Loucy (cell line): ENCODE measurements at regions not wholly inside any gene's neighbourhood (a gene's known extent, or its start where the extent isn't known, plus 50 kb on each side); places are given as distances from the start of the nearest gene placed in this dataset.

ENCODE experiments used
- H2AFZ ChIP-seq: fragments of 200-600 bp; sonication (generic); 2 replicates; pipeline ENCODE4 v1.6.0; 2016; ENCODE audit warnings: antibody characterized with exemption, mild to moderate bottlenecking, low read length, moderate library complexity
- H3F3A ChIP-seq: fragments of 200-600 bp; 2 replicates; pipeline ENCODE4 v1.6.0; 2016; ENCODE audit warnings: antibody characterized with exemption, low read depth, mild to moderate bottlenecking
- H3K27me3 ChIP-seq: fragments of 200-600 bp; sonication (generic); 2 replicates; pipeline ENCODE4 v1.6.1; 2014; ENCODE audit warnings: low read length, mild to moderate bottlenecking; ENCODE audit not compliant: insufficient read depth, poor library complexity, severe bottlenecking
- H3K36me3 ChIP-seq: fragments of 200-600 bp; sonication (generic); 2 replicates; pipeline ENCODE4 v1.6.1; 2016; ENCODE audit warnings: low read length; ENCODE audit not compliant: insufficient read depth
- H3K4me1 ChIP-seq: fragments of 200-600 bp; sonication (generic); 2 replicates; pipeline ENCODE4 v1.5.1; 2014; ENCODE audit warnings: low read length, mild to moderate bottlenecking; ENCODE audit not compliant: insufficient read depth, poor library complexity, severe bottlenecking
- H3K4me2 ChIP-seq: fragments of 200-600 bp; sonication (generic); 2 replicates; pipeline ENCODE4 v1.6.0; 2014; ENCODE audit warnings: antibody characterized with exemption, low read length, low read depth, mild to moderate bottlenecking; ENCODE audit not compliant: poor library complexity, severe bottlenecking
- H3K4me3 ChIP-seq: fragments of 200-600 bp; sonication (generic); 2 replicates; pipeline ENCODE4 v1.5.1; 2014; ENCODE audit warnings: low read length, mild to moderate bottlenecking, mixed read lengths; ENCODE audit not compliant: poor library complexity, severe bottlenecking
- H3K79me2 ChIP-seq: fragments of 200-600 bp; sonication (generic); 2 replicates; pipeline ENCODE4 v1.6.1; 2014; ENCODE audit warnings: low read length; ENCODE audit not compliant: insufficient read depth
- H3K9ac ChIP-seq: fragments of 200-600 bp; sonication (generic); 2 replicates; pipeline ENCODE4 v1.6.0; 2014; ENCODE audit warnings: mild to moderate bottlenecking, low read depth, low read length, moderate library complexity; ENCODE audit not compliant: poor library complexity, severe bottlenecking
- H3K9me2 ChIP-seq: fragments of 200-600 bp; sonication (generic); replicated peaks from 2 replicates; pipeline ENCODE4 v1.6.1; 2016; ENCODE audit warnings: low read depth, low read length, mixed read lengths
- H3K9me3 ChIP-seq: fragments of 200-600 bp; sonication (generic); 2 replicates; pipeline ENCODE4 v1.6.1; 2014; ENCODE audit warnings: mild to moderate bottlenecking, antibody characterized with exemption, low read length, low read depth; ENCODE audit not compliant: insufficient read depth
- H4K20me1 ChIP-seq: fragments of 200-600 bp; sonication (generic); 2 replicates; pipeline ENCODE4 v1.6.0; 2014; ENCODE audit warnings: antibody characterized with exemption, low read length, mild to moderate bottlenecking; ENCODE audit not compliant: insufficient read depth, poor library complexity, severe bottlenecking
- EZH2phosphoT487 ChIP-seq: fragments of 200-600 bp; IDR thresholded peaks from 2 replicates; pipeline ENCODE4 v1.6.1; 2018; ENCODE audit warnings: antibody characterized with exemption, mild to moderate bottlenecking, moderate library complexity, borderline replicate concordance
- TF ChIP-seq, protein P1 (sequence below): fragments of 200-600 bp; sonication (generic); conservative IDR thresholded peaks from 2 replicates; pipeline ENCODE4 v1.5.1; 2014; ENCODE audit warnings: mild to moderate bottlenecking, antibody characterized with exemption, low read length

DNA sequence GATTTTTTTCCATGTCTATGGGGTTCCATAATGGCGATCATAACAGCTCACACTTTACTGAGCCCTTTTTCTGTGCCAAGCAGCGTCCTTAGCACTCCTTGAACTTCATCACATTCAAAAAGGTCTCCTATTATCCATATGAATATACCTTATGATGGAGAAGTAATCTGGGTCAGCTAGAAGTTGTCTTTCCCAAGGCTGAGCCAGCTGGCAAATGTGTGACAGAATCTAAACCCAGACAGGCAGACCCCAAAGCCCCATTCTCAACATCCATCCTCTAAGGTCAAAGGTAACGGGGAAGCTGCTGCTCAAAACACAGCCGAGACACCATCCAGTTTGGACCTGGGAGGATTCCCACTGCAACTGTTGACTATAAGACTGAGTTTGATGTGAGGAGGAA, 249.6 kb downstream of the PRDM2 start:
- no peaks in the 10 kb centered on the region for H3F3A ChIP-seq
- no peaks in the 10 kb centered on the region for H4K20me1 ChIP-seq
- no peak overlapping the region for H2AFZ ChIP-seq
- H3K4me3 ChIP-seq = no peak overlapping the region
- no peaks in the 10 kb centered on the region for H3K9me2 ChIP-seq
- H3K4me1 ChIP-seq = no peaks in the 10 kb centered on the region
- no peak overlapping the region for H3K9ac ChIP-seq
- no peak overlapping the region for H3K4me2 ChIP-seq
- no peaks in the 10 kb centered on the region for H3K9me3 ChIP-seq
- no peaks in the 10 kb centered on the region for H3K27me3 ChIP-seq
- H3K79me2 ChIP-seq = no peaks in the 10 kb centered on the region
- TF ChIP-seq, protein P1, sequence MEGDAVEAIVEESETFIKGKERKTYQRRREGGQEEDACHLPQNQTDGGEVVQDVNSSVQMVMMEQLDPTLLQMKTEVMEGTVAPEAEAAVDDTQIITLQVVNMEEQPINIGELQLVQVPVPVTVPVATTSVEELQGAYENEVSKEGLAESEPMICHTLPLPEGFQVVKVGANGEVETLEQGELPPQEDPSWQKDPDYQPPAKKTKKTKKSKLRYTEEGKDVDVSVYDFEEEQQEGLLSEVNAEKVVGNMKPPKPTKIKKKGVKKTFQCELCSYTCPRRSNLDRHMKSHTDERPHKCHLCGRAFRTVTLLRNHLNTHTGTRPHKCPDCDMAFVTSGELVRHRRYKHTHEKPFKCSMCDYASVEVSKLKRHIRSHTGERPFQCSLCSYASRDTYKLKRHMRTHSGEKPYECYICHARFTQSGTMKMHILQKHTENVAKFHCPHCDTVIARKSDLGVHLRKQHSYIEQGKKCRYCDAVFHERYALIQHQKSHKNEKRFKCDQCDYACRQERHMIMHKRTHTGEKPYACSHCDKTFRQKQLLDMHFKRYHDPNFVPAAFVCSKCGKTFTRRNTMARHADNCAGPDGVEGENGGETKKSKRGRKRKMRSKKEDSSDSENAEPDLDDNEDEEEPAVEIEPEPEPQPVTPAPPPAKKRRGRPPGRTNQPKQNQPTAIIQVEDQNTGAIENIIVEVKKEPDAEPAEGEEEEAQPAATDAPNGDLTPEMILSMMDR = no peak
- TF ChIP-seq EZH2phosphoT487 = no peak
- H3K36me3 ChIP-seq = no peaks in the 10 kb centered on the region

DNA sequence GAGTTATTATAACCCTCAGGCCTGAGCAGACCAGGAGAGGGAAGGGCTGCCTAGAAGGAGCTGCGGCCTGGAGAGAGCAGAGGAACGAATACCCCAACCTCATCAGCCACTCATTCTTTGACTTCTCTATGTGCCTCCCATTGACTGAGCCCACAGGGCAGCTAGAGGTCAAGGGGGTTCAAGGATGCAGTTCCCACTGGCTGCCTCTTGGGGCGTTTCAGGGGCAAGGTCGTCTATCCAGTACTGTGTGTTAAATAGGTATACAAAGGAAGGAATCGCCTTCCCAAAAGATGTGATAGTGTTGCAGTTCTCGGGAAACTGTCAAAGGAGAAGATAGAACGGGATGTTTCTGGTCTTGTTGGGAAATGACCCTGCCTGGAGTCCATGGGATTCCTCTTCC, 250.6 kb downstream of the PRDM2 start:
- Histone ChIP-seq H4K20me1 (no peaks in the 10 kb centered on the region), H3K4me3 (no peak overlapping the region), H3K9ac (no peak overlapping the region), H3K27me3 (no peaks in the 10 kb centered on the region), H3K36me3 (no peaks in the 10 kb centered on the region), H2AFZ (no peak overlapping the region), H3K79me2 (no peaks in the 10 kb centered on the region), H3K9me2 (no peaks in the 10 kb centered on the region), H3F3A (no peaks in the 10 kb centered on the region), H3K4me1 (no peaks in the 10 kb centered on the region), H3K4me2 (no peak overlapping the region), H3K9me3 (no peaks in the 10 kb centered on the region)
- no peak for TF ChIP-seq EZH2phosphoT487
- TF ChIP-seq, protein P1 = peak; percentile 54

DNA sequence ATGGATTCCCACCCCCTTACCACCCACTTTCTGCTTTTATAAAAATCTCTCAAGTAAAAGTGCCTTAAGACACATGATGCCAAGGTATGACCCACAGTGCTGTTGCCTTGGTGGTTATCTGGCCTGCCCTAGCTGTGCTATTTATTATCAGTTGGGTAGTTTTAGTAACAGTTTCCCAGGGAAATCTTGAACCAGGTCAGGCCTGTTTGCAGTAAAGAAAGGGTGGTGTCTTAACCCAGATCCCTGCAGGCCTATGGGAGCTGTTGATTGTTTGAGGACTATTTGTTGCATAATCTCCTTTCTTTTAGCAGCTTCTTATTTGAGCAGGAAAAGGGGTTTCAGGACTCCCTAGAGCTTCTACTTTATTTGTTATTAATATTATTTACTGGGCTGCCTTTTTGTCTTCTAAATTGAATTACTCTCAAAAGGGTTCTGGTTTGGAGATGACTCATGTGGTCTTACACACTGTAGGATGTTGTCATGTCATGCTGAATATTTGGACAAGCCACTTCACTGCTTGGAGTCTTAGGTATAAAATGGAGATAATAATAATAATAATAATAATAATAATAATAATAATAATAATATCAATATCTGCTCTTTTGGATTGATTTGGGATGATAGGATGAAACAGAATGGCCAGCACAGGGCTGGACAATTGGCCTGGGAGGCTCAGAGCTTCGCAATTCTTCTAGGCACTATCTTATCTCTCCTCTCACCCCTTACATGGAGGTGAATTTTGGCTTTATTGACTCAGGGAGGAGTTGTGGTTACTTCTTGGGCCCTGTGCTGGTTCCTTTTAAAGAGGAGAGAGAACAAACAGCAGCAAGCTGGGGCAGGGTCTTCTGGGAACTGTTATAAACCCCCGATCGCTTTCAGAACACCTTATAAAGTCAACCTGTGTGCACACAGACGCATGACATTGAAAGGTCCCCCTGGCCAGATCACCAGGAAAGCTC, 252.1 kb downstream of the PRDM2 start:
- Histone ChIP-seq H3K4me2 (no peak overlapping the region), H2AFZ (no peak overlapping the region)

More for the DNA sequence above, 252.1 kb downstream of the PRDM2 start:
- H3K4me1 ChIP-seq = no peaks in the 10 kb centered on the region
- H3K9me2 ChIP-seq = no peaks in the 10 kb centered on the region
- H3K79me2 ChIP-seq = no peaks in the 10 kb centered on the region
- H3K36me3 ChIP-seq = no peaks in the 10 kb centered on the region
- no peak for TF ChIP-seq EZH2phosphoT487
- TF ChIP-seq, protein P1 = no peak
- no peaks in the 10 kb centered on the region for H3F3A ChIP-seq
- H3K9ac ChIP-seq = no peak overlapping the region
- H3K4me3 ChIP-seq = no peak overlapping the region
- H4K20me1 ChIP-seq = no peaks in the 10 kb centered on the region
- no peaks in the 10 kb centered on the region for H3K9me3 ChIP-seq
- H3K27me3 ChIP-seq = no peaks in the 10 kb centered on the region
